GM12892 (cell line): ENCODE measurements at regions not wholly inside any gene's neighbourhood (a gene's known extent, or its start where the extent isn't known, plus 50 kb on each side); places are given as distances from the start of the nearest gene placed in this dataset.
"Not testable (repeated sequence)": the region's sequence is repeated elsewhere in the genome, so short reads cannot be mapped to it uniquely, and the experiment has no call there.

ENCODE experiments used
- DNase-seq: peaks from one replicate; pipeline ENCODE4 v3.0.0; 2011; ENCODE audit not compliant: insufficient read length
- FAIRE-seq: peaks from 2 replicates; lab custom pipeline; 2011; peaks lifted over from hg19 to GRCh38; lab: Jason Lieb, UNC
- POLR2A ChIP-seq: IDR thresholded peaks from 2 replicates; pipeline ENCODE4 v1.6.1; 2011; ENCODE audit warnings: low read depth, low read length, control low read depth
- POLR2AphosphoS5 ChIP-seq: IDR thresholded peaks from 2 replicates; pipeline ENCODE4 v1.6.1; 2011; ENCODE audit warnings: low read depth, low read length, control low read depth
- TAF1 ChIP-seq: IDR thresholded peaks from 2 replicates; pipeline ENCODE4 v1.6.1; 2011; ENCODE audit warnings: low read depth, mild to moderate bottlenecking, control low read depth, low read length, borderline replicate concordance

DNA sequence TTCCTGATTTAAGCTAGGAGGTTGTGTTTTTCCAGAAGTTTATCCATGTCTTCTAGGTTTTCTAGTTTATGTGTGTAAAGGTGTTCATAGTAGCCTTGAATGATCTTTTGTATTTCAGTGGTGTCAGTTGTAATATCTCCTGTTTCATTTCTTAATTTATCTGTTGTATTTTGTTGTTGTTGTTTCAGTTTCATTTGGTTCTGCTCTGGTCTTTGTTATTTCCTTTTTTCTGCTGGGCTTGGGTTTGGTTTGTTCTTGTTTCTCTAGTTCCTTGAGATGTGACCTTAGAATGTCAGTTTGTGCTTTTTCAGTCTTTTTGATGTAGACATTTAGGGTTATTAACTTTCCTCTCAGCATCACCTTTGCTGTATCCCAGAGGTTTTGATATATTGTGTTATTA lies 62.8 kb downstream of the SCP2D1 start:
- DNase-seq, FAIRE-seq: not testable (repeated sequence)

DNA sequence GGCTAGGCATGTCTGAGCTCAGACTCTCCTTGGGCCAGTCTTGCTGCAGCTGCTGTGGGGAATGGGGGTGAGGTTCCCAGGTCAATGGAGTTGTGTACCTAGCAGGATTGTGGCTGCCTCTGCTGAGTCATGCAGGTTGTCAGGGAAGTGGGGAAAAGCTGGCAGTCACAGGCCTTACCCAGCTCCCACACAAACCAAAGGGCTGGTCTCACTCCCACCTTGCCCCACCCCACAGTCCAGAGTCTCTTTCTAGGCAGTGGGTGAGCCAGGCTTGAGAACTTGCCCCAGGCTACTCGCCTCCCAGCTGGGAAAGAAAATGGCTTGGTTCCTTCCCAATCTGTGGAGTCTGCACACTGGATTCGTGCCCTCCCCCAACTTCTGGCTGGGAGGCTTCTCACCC lies 65.7 kb downstream of the SCP2D1 start:
- TF ChIP-seq POLR2A (no peak), TAF1 (no peak), POLR2AphosphoS5 (no peak)
- FAIRE-seq (no peak), DNase-seq (no peak)

DNA sequence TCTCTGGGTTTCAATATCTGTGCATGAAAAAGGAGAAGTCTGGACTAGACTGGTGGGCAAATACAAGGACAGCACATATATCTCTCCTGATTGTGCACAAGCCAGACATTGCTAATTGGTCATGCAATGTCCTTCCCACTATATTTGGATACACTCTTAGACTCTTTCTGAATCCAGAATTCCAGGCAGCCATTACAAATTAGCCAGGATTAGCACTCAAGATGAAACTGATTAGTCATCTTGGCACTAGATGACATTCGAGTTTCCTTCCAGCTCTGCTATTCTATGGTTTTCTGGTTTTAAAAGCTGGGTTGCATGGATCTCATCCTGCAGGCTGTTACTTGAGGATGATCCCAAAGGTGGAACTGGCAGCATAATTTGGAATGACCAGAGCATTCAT lies 73.2 kb downstream of the SCP2D1 start:
- DNase-seq (no peak), FAIRE-seq (no peak)
- TF ChIP-seq POLR2A: no peak
- TF ChIP-seq POLR2AphosphoS5: no peak

DNA sequence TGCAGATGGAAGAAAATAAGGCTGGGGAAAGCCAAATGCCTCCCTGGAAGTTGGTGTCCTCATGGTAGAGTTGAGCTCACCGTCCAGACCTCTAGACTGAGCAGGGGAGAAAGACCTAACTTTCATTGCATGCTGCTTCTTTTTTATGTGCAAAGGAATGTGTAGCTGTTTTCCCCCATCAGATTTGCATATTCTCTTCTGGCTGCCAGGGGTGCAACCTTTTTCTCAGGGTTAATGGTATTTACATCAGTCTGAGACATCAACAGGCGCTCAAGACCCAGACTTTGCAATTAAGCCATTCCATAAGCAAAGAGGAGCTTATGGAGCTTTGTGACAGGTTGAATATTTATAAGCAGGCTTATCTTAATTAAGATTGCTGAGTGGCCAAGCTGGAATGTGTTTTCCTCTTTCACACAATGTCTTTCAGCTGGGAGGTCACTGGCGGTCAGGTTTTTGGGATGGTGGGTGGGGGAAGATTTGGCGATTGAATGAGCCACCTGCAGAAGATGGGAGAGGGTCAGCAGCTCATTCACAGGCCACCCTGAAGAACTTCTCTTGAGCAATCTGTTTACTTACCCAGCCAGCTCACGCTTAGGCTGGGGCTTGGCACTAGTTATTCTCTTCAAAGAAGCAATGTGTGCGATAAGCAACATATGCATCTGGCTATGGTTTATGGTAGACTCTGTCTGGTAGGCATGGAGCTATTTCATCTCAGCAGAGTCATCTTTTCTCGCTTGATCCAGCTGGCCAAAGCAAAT lies 88.6 kb downstream of the SCP2D1 start:
- no peak for TF ChIP-seq POLR2A
- no peak for TF ChIP-seq POLR2AphosphoS5
- TF ChIP-seq TAF1: no peak
- no peak for DNase-seq
- no peak for FAIRE-seq

DNA sequence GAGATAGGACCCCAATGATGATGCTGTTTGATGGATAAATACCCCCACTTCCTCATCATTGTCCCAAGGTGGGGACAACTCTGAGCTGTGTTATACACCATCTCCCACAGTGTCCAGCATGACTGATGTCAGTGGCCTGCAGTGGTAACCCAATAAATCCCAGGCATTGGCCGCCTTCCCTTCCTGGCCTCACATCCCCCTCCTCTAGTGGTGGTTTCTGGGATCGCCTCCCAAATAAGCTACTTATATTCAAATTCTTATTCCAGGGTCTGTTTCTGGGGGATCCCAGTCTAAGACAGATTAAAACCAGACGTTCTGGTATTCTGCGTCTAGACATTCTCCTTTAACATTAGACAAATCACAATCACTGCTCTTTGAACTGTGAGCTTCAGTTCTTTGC lies 90.6 kb downstream of the SCP2D1 start:
- DNase-seq (no peak), FAIRE-seq (no peak)
- TF ChIP-seq TAF1: no peak
- TF ChIP-seq POLR2A: no peak
- TF ChIP-seq POLR2AphosphoS5: no peak

DNA sequence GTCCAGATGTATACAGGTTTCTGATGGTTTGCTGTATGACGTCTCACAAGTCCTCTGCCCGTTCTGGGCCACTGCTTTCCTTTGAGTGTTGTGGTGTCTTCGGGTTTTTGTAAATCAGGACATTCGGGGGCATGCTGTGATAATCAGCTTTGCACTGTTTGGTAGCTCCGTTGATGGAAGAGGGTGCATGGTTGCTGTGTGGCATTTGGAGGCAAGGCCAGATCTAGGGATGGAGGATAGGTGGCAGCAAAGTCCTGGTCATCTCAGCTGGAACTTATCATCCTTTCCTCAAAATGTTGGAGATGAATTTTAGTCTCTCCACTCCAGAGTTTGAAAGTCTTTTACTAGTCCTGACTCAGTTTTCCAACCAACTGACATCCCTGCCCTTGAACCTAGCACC lies 91.0 kb downstream of the SCP2D1 start:
- TF ChIP-seq POLR2A (no peak), TAF1 (no peak), POLR2AphosphoS5 (no peak)
- no peak for DNase-seq
- FAIRE-seq: no peak

DNA sequence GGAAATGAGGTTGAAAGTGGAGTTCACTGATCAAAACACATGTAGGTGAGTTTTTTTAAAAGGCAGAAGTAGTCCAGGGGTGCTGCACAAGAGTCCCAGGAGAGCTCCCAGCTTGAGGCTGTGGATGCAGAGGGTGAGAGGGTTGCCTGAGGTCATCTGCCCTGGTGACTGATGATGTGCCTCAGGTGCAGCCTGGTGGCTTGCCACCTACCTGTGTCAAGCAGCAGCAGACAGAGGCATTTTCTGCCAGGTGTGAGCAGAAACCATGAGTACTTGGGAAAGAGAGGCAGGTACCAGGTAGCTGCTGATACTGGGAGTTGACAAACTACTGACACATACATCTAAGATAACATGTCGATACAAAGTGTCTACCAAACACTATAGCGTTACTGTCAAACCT lies 92.5 kb downstream of the SCP2D1 start:
- FAIRE-seq: no peak
- DNase-seq: no peak
- TF ChIP-seq POLR2AphosphoS5: no peak
- no peak for TF ChIP-seq TAF1
- TF ChIP-seq POLR2A: no peak

DNA sequence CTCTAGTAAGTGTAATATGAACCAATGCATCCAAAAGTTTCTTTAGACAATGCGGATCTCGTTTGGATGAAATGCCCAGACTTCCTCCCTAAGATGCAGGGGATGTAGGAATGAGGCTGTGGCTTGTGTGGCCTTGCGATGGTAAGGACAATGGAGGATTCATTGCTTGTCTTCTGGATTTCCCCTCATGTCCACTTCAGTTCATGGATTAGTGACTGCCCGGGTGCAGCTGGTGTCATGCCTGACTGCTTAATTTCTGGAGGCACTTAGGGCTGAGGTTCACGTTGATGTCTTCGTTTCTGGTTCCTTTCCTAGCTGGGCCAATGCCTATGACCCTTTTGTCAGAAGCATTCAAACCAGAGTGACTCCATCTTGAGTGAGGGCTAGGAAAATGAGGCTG lies 93.8 kb downstream of the SCP2D1 start:
- no peak for TF ChIP-seq POLR2A
- no peak for TF ChIP-seq TAF1
- no peak for TF ChIP-seq POLR2AphosphoS5
- DNase-seq (no peak), FAIRE-seq (no peak)

DNA sequence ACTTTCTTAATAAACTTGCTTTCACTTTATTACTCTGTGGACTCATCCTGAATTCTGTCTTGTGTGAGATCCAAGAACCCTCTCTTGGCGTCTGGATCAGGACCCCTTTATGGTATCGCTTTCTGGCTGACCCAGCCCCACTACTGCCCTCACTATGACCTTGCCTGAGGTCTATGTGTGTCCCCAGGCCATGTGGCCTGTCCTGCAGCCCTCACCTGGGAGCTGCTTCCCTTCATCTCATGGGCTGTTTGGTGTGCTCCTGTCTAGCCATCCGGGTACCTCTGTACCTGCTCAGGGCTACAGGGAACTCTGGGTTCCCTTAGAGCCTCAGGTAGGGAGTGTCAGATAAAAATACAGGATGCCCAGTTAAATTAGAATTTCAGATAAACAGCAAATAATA lies 94.5 kb downstream of the SCP2D1 start:
- DNase-seq (no peak), FAIRE-seq (no peak)
- TF ChIP-seq POLR2A (no peak), TAF1 (no peak), POLR2AphosphoS5 (no peak)

DNA sequence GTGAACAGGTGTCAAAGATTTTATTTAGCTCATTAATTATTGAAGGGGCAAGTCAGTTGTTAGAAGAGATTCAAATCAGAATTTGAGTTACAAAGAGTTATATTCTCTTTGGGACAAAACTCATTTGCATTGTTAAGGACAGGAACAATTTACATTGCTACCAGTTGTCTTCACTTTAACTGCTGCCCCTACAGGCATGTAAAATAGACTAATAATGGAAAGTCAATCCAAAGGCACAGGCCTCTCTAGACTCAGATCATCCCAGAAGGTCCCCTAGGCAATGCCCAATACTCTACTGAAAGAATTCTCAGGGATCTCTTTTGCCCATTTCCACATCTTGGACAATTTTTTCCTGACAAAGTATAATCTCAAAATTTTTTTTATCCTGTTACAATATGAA lies 95.7 kb downstream of the SCP2D1 start:
- no peak for TF ChIP-seq TAF1
- FAIRE-seq: no peak
- no peak for DNase-seq

DNA sequence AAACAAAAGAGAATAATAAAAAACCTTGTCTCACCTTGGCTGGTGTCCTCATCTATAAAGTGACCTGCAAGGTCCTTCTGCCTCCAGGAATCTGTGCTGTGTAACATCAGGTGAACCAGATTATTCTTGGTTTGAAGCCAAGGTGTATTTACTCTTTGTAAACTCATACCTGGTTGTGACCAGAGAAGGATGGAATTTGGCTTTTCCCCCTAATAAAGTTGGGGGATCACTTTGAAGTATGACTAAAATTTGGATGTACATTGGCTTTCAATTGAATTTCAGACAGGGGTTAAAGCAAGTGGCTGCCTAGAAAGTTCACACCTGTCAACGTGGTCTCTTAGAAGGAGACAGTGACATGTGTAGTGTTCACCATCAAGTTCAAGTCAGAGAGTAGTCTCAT lies 100.1 kb downstream of the SCP2D1 start:
- no peak for DNase-seq
- TF ChIP-seq TAF1: no peak
- no peak for TF ChIP-seq POLR2AphosphoS5
- no peak for TF ChIP-seq POLR2A
- no peak for FAIRE-seq

DNA sequence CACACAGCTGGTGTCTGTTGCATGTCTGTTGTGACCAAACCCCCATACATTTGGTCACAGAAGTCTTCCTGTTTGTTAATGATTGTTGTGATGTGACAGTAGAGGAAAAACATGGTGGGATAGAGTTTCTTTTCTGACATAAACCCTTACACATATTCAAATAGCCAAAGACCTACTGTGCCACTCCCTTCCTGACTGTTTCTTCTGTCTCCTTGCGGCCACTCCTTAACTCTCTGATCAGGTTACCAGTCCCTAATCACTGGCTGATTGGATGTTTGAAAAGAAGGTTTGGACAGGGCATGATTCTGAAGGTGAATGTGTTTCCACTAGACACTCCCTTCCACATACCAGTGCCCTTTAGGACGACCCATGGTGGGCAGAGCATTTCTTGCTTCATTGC lies 101.2 kb downstream of the SCP2D1 start:
- no peak for DNase-seq
- FAIRE-seq: no peak
- TF ChIP-seq POLR2AphosphoS5: no peak
- no peak for TF ChIP-seq POLR2A
- no peak for TF ChIP-seq TAF1
